HUES48 (cell line): ENCODE measurements at regions not wholly inside any gene's neighbourhood (a gene's known extent, or its start where the extent isn't known, plus 50 kb on each side); places are given as distances from the start of the nearest gene placed in this dataset.

Experiments used
- H3K27ac ChIP-seq: one replicate; pipeline ENCODE4 v1.7.0; 2013; ENCODE audit warnings: low read depth, low read length, inconsistent platforms
- H3K27me3 ChIP-seq: 2 replicates; pipeline ENCODE4 v1.6.1; 2013; ENCODE audit warnings: mild to moderate bottlenecking, low read length; ENCODE audit not compliant: control insufficient read depth, insufficient read depth
- H3K36me3 ChIP-seq: 2 replicates; pipeline ENCODE4 v1.6.1; 2013; ENCODE audit warnings: low read length; ENCODE audit not compliant: control insufficient read depth, insufficient read depth
- H3K4me1 ChIP-seq: 2 replicates; pipeline ENCODE4 v1.6.1; 2013; ENCODE audit warnings: mild to moderate bottlenecking, low read length; ENCODE audit not compliant: control insufficient read depth, insufficient read depth
- H3K4me3 ChIP-seq: 2 replicates; pipeline ENCODE4 v1.5.1; 2013; ENCODE audit warnings: mild to moderate bottlenecking, low read depth, low read length
- H3K9ac ChIP-seq: 2 replicates; pipeline ENCODE4 v1.6.1; 2013; ENCODE audit warnings: mild to moderate bottlenecking, low read depth, low read length, moderate library complexity
- H3K9me3 ChIP-seq: 2 replicates; pipeline ENCODE4 v1.6.1; 2013; ENCODE audit warnings: low read length; ENCODE audit not compliant: control insufficient read depth, insufficient read depth

DNA sequence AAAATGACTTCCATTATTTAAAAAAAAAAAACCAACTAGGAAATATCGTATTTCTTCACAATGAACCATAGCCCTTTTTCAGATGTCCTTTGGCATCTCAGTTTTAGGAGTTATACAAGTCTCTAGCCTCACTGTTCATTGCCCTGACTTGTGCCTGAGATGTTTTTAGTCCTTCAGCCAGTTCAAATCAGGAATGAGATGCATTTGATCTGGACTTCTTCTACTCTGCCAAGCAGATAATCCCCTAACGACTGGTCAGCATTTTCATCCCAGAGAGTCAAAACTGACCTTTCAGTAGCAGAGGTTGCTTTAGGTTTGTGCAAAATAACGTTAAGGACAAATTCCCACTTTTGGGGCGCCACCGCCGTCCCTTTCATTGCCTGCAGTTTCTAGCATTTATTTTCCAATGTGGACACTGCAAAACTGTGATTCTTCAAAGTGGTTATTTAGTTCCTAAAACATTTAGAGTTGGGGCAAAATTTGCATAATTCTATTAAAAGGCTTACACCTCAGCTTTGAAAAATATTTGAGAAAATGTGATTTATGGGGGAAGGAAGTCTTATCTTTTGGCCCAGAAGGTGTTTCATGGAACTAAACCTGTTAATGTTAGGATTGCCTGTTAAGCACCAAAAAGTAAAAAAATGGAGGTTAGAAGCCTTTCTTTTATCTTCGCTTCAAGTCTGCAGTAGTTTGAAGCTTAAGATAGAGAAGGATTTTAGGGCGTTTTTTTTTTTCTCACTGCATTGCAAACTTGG, 152.0 kb upstream of the SGK1 start:
- Histone ChIP-seq H3K27me3 (no peaks in the 10 kb centered on the region), H3K4me1 (no peaks in the 10 kb centered on the region), H3K4me3 (no peak overlapping the region), H3K27ac (no peak overlapping the region), H3K9me3 (no peaks in the 10 kb centered on the region), H3K9ac (no peak overlapping the region), H3K36me3 (no peaks in the 10 kb centered on the region)

- Histone ChIP-seq H3K9me3 (no peaks in the 10 kb centered on the region), H3K9ac (no peak overlapping the region), H3K36me3 (no peaks in the 10 kb centered on the region), H3K27ac (no peak overlapping the region), H3K4me1 (no peaks in the 10 kb centered on the region), H3K4me3 (no peak overlapping the region), H3K27me3 (no peaks in the 10 kb centered on the region)
These were observed 150.7 kb upstream of the SGK1 start for GRCh38 chr6:134468633-134469032.

DNA sequence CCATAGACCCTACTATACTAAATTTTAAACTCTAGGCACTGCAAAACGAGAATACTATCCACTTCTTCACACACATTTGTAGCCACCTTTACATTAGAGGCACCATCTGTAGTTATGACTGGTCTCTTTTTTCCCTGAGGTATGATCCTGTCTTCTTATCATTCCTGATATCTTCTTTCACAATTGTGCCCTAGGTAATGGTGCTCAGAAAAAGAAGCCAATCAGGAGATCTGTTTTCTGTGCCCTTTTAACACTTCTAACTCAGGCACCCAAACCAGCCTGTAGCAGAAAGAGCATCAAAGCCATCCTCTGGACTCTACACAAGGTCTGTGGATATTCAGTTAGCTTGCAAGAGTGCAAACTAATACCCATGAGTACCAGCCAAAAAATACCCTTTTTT, 149.7 kb upstream of the SGK1 start:
- Histone ChIP-seq H3K4me1 (no peaks in the 10 kb centered on the region), H3K9ac (no peak overlapping the region), H3K36me3 (no peaks in the 10 kb centered on the region), H3K4me3 (no peak overlapping the region), H3K27me3 (no peaks in the 10 kb centered on the region), H3K9me3 (no peaks in the 10 kb centered on the region), H3K27ac (no peak overlapping the region)

- Histone ChIP-seq H3K4me3 (no peak overlapping the region), H3K9me3 (no peaks in the 10 kb centered on the region), H3K27ac (no peak overlapping the region), H3K36me3 (no peaks in the 10 kb centered on the region), H3K4me1 (no peaks in the 10 kb centered on the region), H3K9ac (no peak overlapping the region), H3K27me3 (no peaks in the 10 kb centered on the region)
These were observed 149.0 kb upstream of the SGK1 start for GRCh38 chr6:134466771-134467525.

DNA sequence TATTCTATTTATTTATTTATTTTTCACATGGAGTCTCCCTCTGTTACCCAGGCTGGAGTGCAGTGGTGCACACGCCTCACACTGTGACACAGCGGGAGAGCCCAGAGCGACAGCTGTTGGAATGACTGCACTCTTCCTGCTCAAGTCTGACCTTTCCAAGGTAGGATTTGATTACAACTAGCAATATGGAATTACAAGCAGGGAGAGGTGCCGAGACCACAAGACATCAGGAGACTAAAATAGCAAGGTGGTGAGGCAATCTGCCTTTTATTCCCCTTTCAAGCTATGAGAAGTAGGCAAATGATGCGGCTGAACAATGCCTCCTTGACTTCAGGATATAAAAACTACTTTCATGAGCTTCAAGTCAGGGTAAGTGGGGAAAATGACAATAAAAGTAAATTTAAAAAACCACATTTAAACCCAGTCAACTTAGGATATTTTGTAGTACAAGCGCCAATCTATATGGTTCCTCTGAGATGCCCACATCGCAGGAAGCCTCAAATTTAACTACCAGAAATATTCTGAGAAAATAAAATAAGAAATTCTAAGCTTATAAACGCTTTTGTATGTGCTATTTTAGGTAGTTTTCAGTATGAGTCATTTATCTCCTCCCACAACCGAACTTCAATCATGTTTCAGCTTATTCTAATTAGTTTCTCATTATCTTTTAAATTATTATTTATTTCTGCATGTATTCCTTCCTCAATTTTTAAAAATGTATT, 146.9 kb upstream of the SGK1 start:
- no peaks in the 10 kb centered on the region for H3K9me3 ChIP-seq
- no peaks in the 10 kb centered on the region for H3K27me3 ChIP-seq
- H3K36me3 ChIP-seq: no peaks in the 10 kb centered on the region
- no peaks in the 10 kb centered on the region for H3K4me1 ChIP-seq
- H3K4me3 ChIP-seq: no peak overlapping the region
- H3K27ac ChIP-seq: no peak overlapping the region
- H3K9ac ChIP-seq: no peak overlapping the region

GRCh38 chr6:134458857-134459657, 141.1 kb upstream of the SGK1 start:
- Histone ChIP-seq H3K9ac (no peak overlapping the region), H3K9me3 (no peaks in the 10 kb centered on the region), H3K27me3 (no peaks in the 10 kb centered on the region), H3K27ac (no peak overlapping the region), H3K4me3 (no peak overlapping the region), H3K4me1 (peaks cover 8% of the 10 kb centered on the region), H3K36me3 (no peaks in the 10 kb centered on the region)

DNA sequence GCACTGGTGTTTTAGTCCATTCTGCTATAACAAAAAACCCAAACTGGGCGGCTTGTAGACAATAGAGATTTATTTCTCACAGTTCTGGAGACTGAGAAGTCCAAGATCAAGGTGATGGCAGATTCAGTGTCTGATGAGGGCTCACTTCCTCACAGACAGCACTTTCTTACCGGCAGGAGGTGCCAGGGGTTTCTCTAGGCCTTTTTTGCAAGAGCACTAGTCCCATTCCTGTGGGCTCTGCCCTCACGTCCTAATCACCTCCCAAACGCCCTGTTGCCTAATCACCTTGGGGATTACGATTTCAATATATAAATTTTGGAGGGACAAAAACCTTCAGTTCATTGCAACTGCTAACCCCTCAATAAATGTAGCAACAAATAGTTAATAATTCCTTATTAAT, 140.0 kb upstream of the SGK1 start:
- H3K4me3 ChIP-seq: no peak overlapping the region

GRCh38 chr6:134456226-134456625, 138.3 kb upstream of the SGK1 start:
- Histone ChIP-seq H3K9me3 (no peaks in the 10 kb centered on the region), H3K27me3 (no peaks in the 10 kb centered on the region), H3K27ac (no peak overlapping the region), H3K36me3 (no peaks in the 10 kb centered on the region), H3K4me1 (peaks cover 19% of the 10 kb centered on the region), H3K9ac (no peak overlapping the region), H3K4me3 (no peak overlapping the region)

More for the DNA sequence above, 140.0 kb upstream of the SGK1 start:
- Histone ChIP-seq H3K36me3 (no peaks in the 10 kb centered on the region), H3K27ac (no peak overlapping the region), H3K27me3 (no peaks in the 10 kb centered on the region), H3K9me3 (no peaks in the 10 kb centered on the region), H3K4me1 (peaks cover 19% of the 10 kb centered on the region), H3K9ac (no peak overlapping the region)

- Histone ChIP-seq H3K27ac (no peak overlapping the region), H3K4me1 (peaks cover 19% of the 10 kb centered on the region), H3K9ac (no peak overlapping the region), H3K4me3 (no peak overlapping the region), H3K27me3 (no peaks in the 10 kb centered on the region), H3K9me3 (no peaks in the 10 kb centered on the region), H3K36me3 (no peaks in the 10 kb centered on the region)
These were observed 137.4 kb upstream of the SGK1 start for GRCh38 chr6:134455319-134455718.

- Histone ChIP-seq H3K36me3 (no peaks in the 10 kb centered on the region), H3K4me3 (no peak overlapping the region), H3K9ac (no peak overlapping the region), H3K27ac (no peak overlapping the region), H3K9me3 (no peaks in the 10 kb centered on the region), H3K4me1 (peaks cover 19% of the 10 kb centered on the region), H3K27me3 (no peaks in the 10 kb centered on the region)
These were observed 136.9 kb upstream of the SGK1 start for GRCh38 chr6:134454794-134455193.
